ENCODE measurements at regions not wholly inside any gene's neighbourhood (a gene's known extent, or its start where the extent isn't known, plus 50 kb on each side); places are given as distances from the start of the nearest gene placed in this dataset.

GRCh38 chr13:111874981-111875380 lies 192.0 kb upstream of the SOX1 start:
- H2BK20ac ChIP-seq (ENCODE audit: low read length), result no peak overlapping the region
- no peaks in the 10 kb centered on the region for H3K79me2 ChIP-seq (ENCODE audit: control insufficient read depth in 1 of 2, insufficient read depth in 2 of 2, low read length in 2 of 2)
- no peak overlapping the region for H2AK5ac ChIP-seq (ENCODE audit: low read depth, low read length)
- H3K18ac ChIP-seq (ENCODE audit: extremely low read depth, low read length), result no peak overlapping the region
- H3K9me3 ChIP-seq (ENCODE audit: insufficient read depth in 2 of 2, low read depth in 1 of 2, low read length in 1 of 2), result no peaks in the 10 kb centered on the region
- H3K4ac ChIP-seq (replicated peaks; ENCODE audit: insufficient read length, low read depth, low read length), result no peak overlapping the region
- no peak overlapping the region for H4K91ac ChIP-seq (replicated peaks; ENCODE audit: insufficient read length, low read length)
- H2BK120ac ChIP-seq (replicated peaks; ENCODE audit: low read depth, low read length), result no peak overlapping the region
- H4K5ac ChIP-seq (ENCODE audit: insufficient read length, low read depth, low read length), result no peak overlapping the region
- no peaks in the 10 kb centered on the region for H4K20me1 ChIP-seq (replicated peaks in 1 of 2; ENCODE audit: control insufficient read depth in 1 of 2, insufficient read depth in 2 of 2, low read length in 2 of 2)
- ChIA-PET POLR2A (ENCODE audit: partially characterized antibody) (no interaction called here), CTCF (ENCODE audit: partially characterized antibody) (no interaction called here)
- no peak overlapping the region for H3K9ac ChIP-seq (replicated peaks in 1 of 4; ENCODE audit: extremely low read depth in 1 of 4, low read depth in 3 of 4, low read length in 3 of 4)
- no peaks in the 10 kb centered on the region for H3K27me3 ChIP-seq (replicated peaks in 1 of 4; ENCODE audit: control insufficient read depth in 3 of 4, extremely low read depth in 1 of 4, insufficient read depth in 3 of 4, low read length in 3 of 4)
- no peak overlapping the region for H2BK15ac ChIP-seq (ENCODE audit: low read length)
- no peak overlapping the region for H2AFZ ChIP-seq (ENCODE audit: low read length)
- H2BK5ac ChIP-seq (ENCODE audit: low read depth, low read length), result no peak overlapping the region
- H3K56ac ChIP-seq (replicated peaks; ENCODE audit: insufficient read length, low read depth, low read length), result no peak overlapping the region
- H3K4me1 ChIP-seq (replicated peaks in 1 of 4; ENCODE audit: control insufficient read depth in 3 of 4, insufficient read depth in 4 of 4, low read length in 3 of 4), result no peaks in the 10 kb centered on the region; a peak in 1 of 7 replicates
- WGBS, 2 experiments (ENCODE audit: extremely low coverage in 1 of 2, insufficient coverage in 1 of 2, insufficient read length in 1 of 2, insufficient replicate concordance in 2 of 2, low coverage in 1 of 2, low lambda C conversion rate in 2 of 2, missing lambda C conversion rate in 1 of 2), result 93% methylated on average over 13 of the region's 13 CpGs; no CpG with 5 or more reads in 1 of the 2 experiments
- no peaks in the 10 kb centered on the region for H3K23me2 ChIP-seq (ENCODE audit: low read depth, low read length)
- H4K8ac ChIP-seq (ENCODE audit: extremely low read depth, insufficient read depth, low read length), result no peak overlapping the region
- no peak overlapping the region for H3K27ac ChIP-seq (ENCODE audit: low read depth, low read length)
- H3K79me1 ChIP-seq (ENCODE audit: low read depth, low read length), result no peaks in the 10 kb centered on the region
- no peak for DNase-seq (ENCODE audit: low read depth in 1 of 2, low spot score in 2 of 2)
- H3K4me3 ChIP-seq (ENCODE audit: extremely low read depth in 1 of 4, insufficient read depth in 2 of 4, low read depth in 3 of 4, low read length in 4 of 4), result no peak overlapping the region
- TF ChIP-seq BACH1 (IDR thresholded peaks at IDR 0.05; ENCODE audit: low read length), result no peak
- TF ChIP-seq CHD1 (IDR thresholded peaks at IDR 0.05; ENCODE audit: low read depth, low read length), result no peak
- no peak for TF ChIP-seq KDM1A (IDR thresholded peaks at IDR 0.05; ENCODE audit: borderline replicate concordance, low read length)
- TF ChIP-seq SIRT6 (IDR thresholded peaks at IDR 0.05; ENCODE audit: low read length), result no peak
- no peak for TF ChIP-seq PHF8 (conservative IDR thresholded peaks at IDR 0.05; ENCODE audit: low read depth, low read length)
- no peak for TF ChIP-seq BCL11A (IDR thresholded peaks at IDR 0.05; ENCODE audit: low read depth in 2 of 2, low read length in 2 of 2)
- H3K36me3 ChIP-seq (ENCODE audit: control insufficient read depth in 2 of 4, insufficient read depth in 4 of 4, low read length in 3 of 4), result no peaks in the 10 kb centered on the region
- no peak overlapping the region for H3K4me2 ChIP-seq (ENCODE audit: insufficient read depth in 1 of 2, low read depth in 2 of 2, low read length in 2 of 2)
- H3K23ac ChIP-seq (ENCODE audit: insufficient read length), result no peak overlapping the region
- FAIRE-seq, result no peak
- H2BK12ac ChIP-seq (ENCODE audit: low read depth, low read length), result no peak overlapping the region
- no peak overlapping the region for H3K14ac ChIP-seq (ENCODE audit: insufficient read length)
